ENCODE measurements at regions not wholly inside any gene's neighbourhood (a gene's known extent, or its start where the extent isn't known, plus 50 kb on each side); places are given as distances from the start of the nearest gene placed in this dataset.

- no peak overlapping the region for H3K27ac ChIP-seq
- TF ChIP-seq CTCF (IDR thresholded peaks at IDR 0.05) (no peak), ZFX (IDR thresholded peaks at IDR 0.05; ENCODE audit: borderline replicate concordance) (no peak)
These were observed 82.0 kb upstream of the NEIL3 start for GRCh38 chr4:177227636-177228035.

DNA sequence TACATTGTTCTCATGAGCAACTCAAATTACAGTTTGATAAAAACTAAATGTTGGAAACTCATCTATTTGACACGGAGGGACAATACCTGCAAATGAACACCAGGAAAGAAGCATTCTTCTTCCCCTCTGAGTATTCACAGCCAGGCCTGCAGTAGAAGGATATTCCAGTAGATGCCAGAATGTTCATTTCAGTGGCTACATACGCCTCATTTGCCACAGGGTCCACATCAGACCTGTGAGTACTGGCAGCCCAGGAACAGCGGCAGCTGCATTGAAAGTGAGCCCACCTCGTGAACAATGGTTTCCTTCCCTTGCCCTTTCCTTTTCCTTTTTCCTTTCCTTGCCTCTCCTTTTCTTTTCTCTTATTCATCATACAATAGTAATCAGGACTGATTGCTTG, 81.1 kb upstream of the NEIL3 start:
- no peak for TF ChIP-seq ZFX (IDR thresholded peaks at IDR 0.05; ENCODE audit: borderline replicate concordance)
- no peak overlapping the region for H3K27ac ChIP-seq

DNA sequence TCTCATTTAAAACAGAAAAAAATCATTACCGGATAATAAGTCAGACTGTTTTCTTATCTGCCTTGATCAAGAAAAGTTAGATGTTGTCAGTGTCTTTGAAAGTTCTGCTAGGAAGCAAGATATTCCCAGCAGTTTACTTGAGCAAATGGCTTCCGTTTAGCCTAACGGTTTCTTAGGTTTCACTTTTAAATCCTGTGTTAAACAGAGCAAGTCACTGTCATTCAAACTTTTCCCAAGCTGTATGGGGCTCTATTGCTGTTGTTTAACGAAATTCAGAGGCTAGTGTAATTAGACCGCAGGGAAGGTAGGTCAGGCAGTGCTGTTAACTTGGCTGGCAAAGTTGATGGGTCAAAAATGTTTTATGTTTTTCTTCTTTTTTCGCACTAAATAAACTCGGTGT, 80.3 kb upstream of the NEIL3 start:
- no peak overlapping the region for H3K27ac ChIP-seq
- no peak for TF ChIP-seq ZFX (IDR thresholded peaks at IDR 0.05; ENCODE audit: borderline replicate concordance)
- TF ChIP-seq CTCF (IDR thresholded peaks at IDR 0.05), result no peak

- H3K27ac ChIP-seq, result no peak overlapping the region
- TF ChIP-seq CTCF (IDR thresholded peaks at IDR 0.05) (no peak), ZFX (IDR thresholded peaks at IDR 0.05; ENCODE audit: borderline replicate concordance) (no peak)
These were observed 77.2 kb upstream of the NEIL3 start for GRCh38 chr4:177232473-177232872.

GRCh38 chr4:177235026-177235425, 74.6 kb upstream of the NEIL3 start:
- TF ChIP-seq CTCF (IDR thresholded peaks at IDR 0.05) (no peak), ZFX (IDR thresholded peaks at IDR 0.05; ENCODE audit: borderline replicate concordance) (no peak)
- no peak overlapping the region for H3K27ac ChIP-seq

DNA sequence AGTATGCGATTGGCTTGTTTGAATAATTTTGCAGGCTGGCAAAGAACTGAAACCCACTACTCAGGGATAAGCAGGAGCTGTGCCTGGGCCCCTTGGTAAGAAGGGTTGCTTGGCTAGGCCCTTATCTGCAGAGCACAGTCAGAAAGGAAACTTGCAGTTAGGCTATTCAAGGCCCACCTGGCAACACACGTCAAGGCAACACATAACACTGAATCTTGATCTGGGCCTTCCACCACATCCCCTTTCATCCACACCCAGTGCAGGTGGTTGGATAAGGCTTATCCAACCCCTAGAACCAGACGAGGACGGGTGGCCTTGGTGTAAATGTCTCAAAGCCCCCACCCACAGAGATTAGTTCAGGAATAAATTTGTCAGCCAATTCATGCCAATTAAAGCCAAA, 72.8 kb upstream of the NEIL3 start:
- TF ChIP-seq CTCF (IDR thresholded peaks at IDR 0.05) (no peak), ZFX (IDR thresholded peaks at IDR 0.05; ENCODE audit: borderline replicate concordance) (no peak)
- H3K27ac ChIP-seq, result no peak overlapping the region

DNA sequence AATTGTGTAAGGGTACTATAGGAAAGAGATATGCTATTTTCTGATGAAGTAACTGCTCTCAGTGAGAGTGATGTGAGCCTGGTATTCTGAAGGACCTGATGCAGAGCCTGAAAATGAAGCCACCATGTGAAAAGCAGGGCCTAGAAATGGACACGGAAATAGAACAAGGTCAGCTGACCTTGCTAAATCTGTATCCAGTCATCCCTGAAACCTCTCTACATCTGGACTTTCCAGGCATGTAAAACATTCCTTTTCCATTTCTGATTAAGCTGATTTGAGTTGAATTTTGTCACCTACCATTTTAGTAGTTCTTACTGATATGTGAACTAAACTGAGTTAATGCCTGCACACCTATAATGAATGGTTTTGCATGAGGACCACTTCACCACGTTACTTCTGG, 72.4 kb upstream of the NEIL3 start:
- no peak for TF ChIP-seq ZFX (IDR thresholded peaks at IDR 0.05; ENCODE audit: borderline replicate concordance)
- no peak for TF ChIP-seq CTCF (IDR thresholded peaks at IDR 0.05)
- no peak overlapping the region for H3K27ac ChIP-seq

GRCh38 chr4:177239477-177239876, 70.2 kb upstream of the NEIL3 start:
- no peak overlapping the region for H3K27ac ChIP-seq
- TF ChIP-seq ZFX (IDR thresholded peaks at IDR 0.05; ENCODE audit: borderline replicate concordance), result no peak
- TF ChIP-seq CTCF (IDR thresholded peaks at IDR 0.05), result no peak
